A673 (cell line): ENCODE measurements at regions not wholly inside any gene's neighbourhood (a gene's known extent, or its start where the extent isn't known, plus 50 kb on each side); places are given as distances from the start of the nearest gene placed in this dataset.

Experiments
- BruUV-seq: library from RNA; stranded (reverse); fragments of 400-500 nt; replicated peaks from 2 replicates; lab custom pipeline; 2021; lab: Mats Ljungman, UMichigan
- CTCF ChIA-PET: fragments of 300-600 bp; sonication (Branson Sonifier 250); formaldehyde crosslinking; loops from one replicate; lab custom pipeline; 2022; ENCODE audit warnings: antibody characterized with exemption; lab: Charles Lee
- POLR2A ChIA-PET: fragments of 300-600 bp; sonication (Branson Sonifier 250); formaldehyde crosslinking; loops from one replicate; lab custom pipeline; 2022; ENCODE audit warnings: antibody characterized with exemption; ENCODE audit not compliant: low non-redundant PET; lab: Charles Lee
- DNase-seq: peaks from one replicate; pipeline ENCODE4 v3.0.0-alpha.2; 2015; ENCODE audit warnings: low spot score
- H3K27ac ChIP-seq: fragments of 200-600 bp; sonication (generic); 2 replicates; pipeline ENCODE4 v1.5.1; 2016; ENCODE audit warnings: mixed run types, low read depth, mild to moderate bottlenecking, mixed read lengths, antibody characterized with exemption, low read length; ENCODE audit not compliant: poor library complexity, severe bottlenecking
- H3K27me3 ChIP-seq: fragments of 200-600 bp; sonication (generic); replicated peaks from 2 replicates; pipeline ENCODE4 v1.6.1; 2017; ENCODE audit warnings: mixed run types, low read depth, mild to moderate bottlenecking, mixed read lengths, antibody characterized with exemption, low read length; ENCODE audit not compliant: insufficient read depth, poor library complexity
- H3K36me3 ChIP-seq: fragments of 200-600 bp; sonication (generic); 2 replicates; pipeline ENCODE4 v1.6.1; 2016; ENCODE audit warnings: mixed run types, mild to moderate bottlenecking, mixed read lengths, antibody characterized with exemption, low read length; ENCODE audit not compliant: insufficient read depth, poor library complexity, severe bottlenecking
- H3K4me1 ChIP-seq: fragments of 200-600 bp; sonication (generic); 2 replicates; pipeline ENCODE4 v1.6.1; 2017; ENCODE audit warnings: mixed run types, mild to moderate bottlenecking, mixed read lengths, antibody characterized with exemption, low read length; ENCODE audit not compliant: insufficient read depth, poor library complexity, severe bottlenecking
- H3K4me3 ChIP-seq: fragments of 200-600 bp; sonication (generic); 2 replicates; pipeline ENCODE4 v1.5.1; 2016; ENCODE audit warnings: low read depth, mixed run types, mild to moderate bottlenecking, mixed read lengths, low read length; ENCODE audit not compliant: poor library complexity, severe bottlenecking
- H3K9me3 ChIP-seq: fragments of 200-600 bp; sonication (generic); 2 replicates; pipeline ENCODE4 v1.6.1; 2016; ENCODE audit warnings: mixed run types, low read depth, mild to moderate bottlenecking, mixed read lengths, antibody characterized with exemption, low read length; ENCODE audit not compliant: poor library complexity, severe bottlenecking
- EZH2 ChIP-seq: fragments of 200-600 bp; sonication (generic); IDR thresholded peaks from 2 replicates; pipeline ENCODE4 v1.6.1; 2017; ENCODE audit warnings: borderline replicate concordance, low read depth, mild to moderate bottlenecking, mixed read lengths, antibody characterized with exemption, low read length; ENCODE audit not compliant: poor library complexity, severe bottlenecking
- intact Hi-C: fragments of 100-400 bp; cut with micrococcal nuclease; formaldehyde crosslinking; loops from one replicate; pipeline ENCODE4 v1.10.0; 2022; ENCODE audit not compliant: unreplicated experiment
- TF ChIP-seq, protein P1 (sequence below): fragments of 300-800, 200-600 bp; sonication (generic); conservative IDR thresholded peaks from 2 replicates; pipeline ENCODE4 v1.5.1; 2017; ENCODE audit warnings: low read depth, mild to moderate bottlenecking, antibody characterized with exemption, low read length, moderate library complexity, mixed read lengths

DNA sequence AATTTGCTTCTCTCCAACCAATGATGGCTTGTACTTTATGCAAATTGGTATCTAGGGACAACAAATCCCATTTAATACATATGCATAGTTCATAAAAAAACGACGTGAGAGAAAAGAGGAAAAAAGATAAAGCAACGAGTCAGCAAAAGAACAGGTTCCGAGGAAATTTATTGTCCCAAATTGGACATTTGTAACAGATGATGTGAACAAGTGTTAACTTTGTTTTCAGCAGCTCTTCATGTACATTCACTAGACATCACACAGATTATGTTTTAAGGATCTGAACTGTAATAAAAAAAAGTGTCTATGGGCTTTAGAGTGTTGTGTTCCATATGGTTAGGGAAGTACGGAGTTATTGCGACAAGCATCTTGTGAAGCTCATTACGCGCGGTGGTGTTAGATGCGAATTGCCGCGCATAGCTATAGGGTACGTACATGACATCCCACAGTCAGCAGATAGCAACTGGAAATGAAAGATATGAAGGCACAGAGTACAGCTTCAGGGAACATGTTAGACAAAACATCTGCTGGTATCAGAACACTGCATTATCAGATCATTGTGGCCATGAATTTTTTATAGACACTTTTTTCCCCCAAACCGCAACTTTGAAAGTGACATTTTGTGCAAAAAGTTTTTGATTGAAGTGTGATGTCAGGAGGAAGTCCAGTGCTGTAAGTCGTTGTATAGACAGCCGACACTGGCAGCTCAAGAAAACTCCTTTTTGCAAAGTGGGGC, 1073.1 kb upstream of the FANCL start:
- ChIA-PET CTCF (no interaction called here), POLR2A (no interaction called here)
- H3K27ac ChIP-seq = no peak overlapping the region
- peaks cover 7% of the 10 kb centered on the region for H3K27me3 ChIP-seq
- no peak overlapping the region for H3K4me3 ChIP-seq
- H3K9me3 ChIP-seq = no peaks in the 10 kb centered on the region
- intact Hi-C loops = no loop called here
- no peaks in the 10 kb centered on the region for H3K4me1 ChIP-seq
- no TSS peak for BruUV-seq
- DNase-seq = no peak
- H3K36me3 ChIP-seq = no peaks in the 10 kb centered on the region
- TF ChIP-seq, protein P1, sequence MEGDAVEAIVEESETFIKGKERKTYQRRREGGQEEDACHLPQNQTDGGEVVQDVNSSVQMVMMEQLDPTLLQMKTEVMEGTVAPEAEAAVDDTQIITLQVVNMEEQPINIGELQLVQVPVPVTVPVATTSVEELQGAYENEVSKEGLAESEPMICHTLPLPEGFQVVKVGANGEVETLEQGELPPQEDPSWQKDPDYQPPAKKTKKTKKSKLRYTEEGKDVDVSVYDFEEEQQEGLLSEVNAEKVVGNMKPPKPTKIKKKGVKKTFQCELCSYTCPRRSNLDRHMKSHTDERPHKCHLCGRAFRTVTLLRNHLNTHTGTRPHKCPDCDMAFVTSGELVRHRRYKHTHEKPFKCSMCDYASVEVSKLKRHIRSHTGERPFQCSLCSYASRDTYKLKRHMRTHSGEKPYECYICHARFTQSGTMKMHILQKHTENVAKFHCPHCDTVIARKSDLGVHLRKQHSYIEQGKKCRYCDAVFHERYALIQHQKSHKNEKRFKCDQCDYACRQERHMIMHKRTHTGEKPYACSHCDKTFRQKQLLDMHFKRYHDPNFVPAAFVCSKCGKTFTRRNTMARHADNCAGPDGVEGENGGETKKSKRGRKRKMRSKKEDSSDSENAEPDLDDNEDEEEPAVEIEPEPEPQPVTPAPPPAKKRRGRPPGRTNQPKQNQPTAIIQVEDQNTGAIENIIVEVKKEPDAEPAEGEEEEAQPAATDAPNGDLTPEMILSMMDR = no peak
- no peak for TF ChIP-seq EZH2

DNA sequence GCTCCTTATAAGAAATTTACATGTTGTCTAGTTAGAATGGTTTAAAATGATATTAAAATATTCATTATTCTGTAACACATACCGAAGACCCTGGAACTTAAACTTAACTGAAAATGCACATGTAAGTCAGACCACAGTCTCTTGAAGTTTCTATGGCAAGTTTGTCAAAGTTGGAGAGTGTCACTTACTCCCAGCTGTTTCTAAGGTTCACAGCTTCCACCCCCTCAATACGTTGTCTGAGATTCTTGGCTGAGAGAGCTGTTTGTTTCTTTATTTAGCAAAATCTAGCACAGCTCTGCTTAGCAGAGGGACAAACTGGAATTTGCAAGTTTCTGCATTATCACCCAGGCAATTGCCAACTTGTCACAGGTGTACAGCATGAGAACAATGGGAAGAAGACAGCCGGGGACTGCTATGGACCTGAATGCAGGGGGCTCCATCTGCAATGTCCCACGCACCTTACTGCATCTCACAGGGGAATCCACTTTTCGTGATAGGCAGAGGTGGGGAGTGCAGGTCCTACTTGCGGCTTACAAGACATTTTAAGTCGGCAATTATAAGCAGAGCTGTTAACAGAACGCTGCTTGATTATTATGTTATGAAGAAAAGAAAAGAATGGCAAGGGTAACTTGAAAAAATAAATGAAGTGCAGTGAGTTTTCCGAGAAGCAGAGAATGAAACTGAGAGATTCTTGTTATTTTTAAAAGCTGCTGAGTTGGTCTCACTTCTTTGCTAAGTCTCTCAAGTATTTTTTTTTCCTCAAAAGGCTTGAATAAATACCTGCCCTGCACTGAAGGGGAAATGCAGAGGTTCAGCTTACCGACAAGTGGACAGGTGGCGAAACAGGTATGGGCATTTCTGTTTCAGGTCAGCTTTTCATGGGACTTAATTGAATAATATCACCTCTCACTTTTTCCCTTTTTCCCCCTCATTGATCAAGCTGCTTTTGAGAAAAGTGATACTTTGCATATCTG, 1072.1 kb upstream of the FANCL start:
- DNase-seq = no peak
- intact Hi-C loops = no loop called here
- Histone ChIP-seq H3K4me1 (no peaks in the 10 kb centered on the region), H3K36me3 (no peaks in the 10 kb centered on the region), H3K27ac (no peak overlapping the region), H3K27me3 (peaks cover 7% of the 10 kb centered on the region), H3K9me3 (no peaks in the 10 kb centered on the region), H3K4me3 (no peak overlapping the region)
- CTCF ChIA-PET = no interaction called here
- no TSS peak for BruUV-seq
- POLR2A ChIA-PET = no interaction called here
- TF ChIP-seq, protein P1 = no peak
- TF ChIP-seq EZH2 = no peak

DNA sequence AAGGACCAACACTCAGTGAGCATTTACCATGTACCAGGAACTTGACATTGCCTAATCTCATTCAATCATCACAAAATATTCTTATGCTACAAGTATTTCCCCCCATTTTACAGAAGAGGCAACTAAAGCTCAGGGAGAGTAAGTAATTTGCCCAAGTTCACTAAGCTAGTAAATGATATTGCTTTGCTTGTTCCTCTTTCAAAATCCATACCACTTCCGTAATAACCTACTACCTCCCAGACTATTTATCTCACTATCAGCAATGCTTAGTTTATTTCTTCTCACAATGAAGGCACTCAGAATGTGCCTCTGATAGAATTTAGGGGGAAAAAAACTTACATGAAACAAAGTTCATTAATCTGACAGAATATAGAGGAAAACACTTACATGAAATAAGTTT, 1070.9 kb upstream of the FANCL start:
- DNase-seq = no peak
- POLR2A ChIA-PET = no interaction called here
- CTCF ChIA-PET = no interaction called here
- H3K9me3 ChIP-seq = no peaks in the 10 kb centered on the region
- H3K27me3 ChIP-seq = peaks cover 7% of the 10 kb centered on the region
- TF ChIP-seq, protein P1 = no peak
- no peak for TF ChIP-seq EZH2
- H3K36me3 ChIP-seq = no peaks in the 10 kb centered on the region
- no peak overlapping the region for H3K4me3 ChIP-seq
- intact Hi-C loops = no loop called here
- no peak overlapping the region for H3K27ac ChIP-seq
- H3K4me1 ChIP-seq = no peaks in the 10 kb centered on the region
- no TSS peak for BruUV-seq
